K562 (cell line): ENCODE measurements at regions not wholly inside any gene's neighbourhood (a gene's known extent, or its start where the extent isn't known, plus 50 kb on each side); places are given as distances from the start of the nearest gene placed in this dataset.

Experiments used
- ATAC-seq: fragments of 200-7000 bp; cut with Tn5 transposase; 3 replicates; pipeline ENCODE4 v1.9.1; 2020; ENCODE audit warnings: moderate library complexity
- BruUV-seq: library from RNA; stranded (reverse); fragments of 400-500 nt; replicated peaks from 2 replicates; lab custom pipeline; 2021; lab: Mats Ljungman, UMichigan
- CTCF ChIA-PET: fragments of 300-600 bp; formaldehyde crosslinking; extraction: SDS; loops from one replicate; lab custom pipeline; 2021; ENCODE audit warnings: low intra/inter-chr PET ratio; lab: Yijun Ruan, JAX
- POLR2A ChIA-PET: fragments of 300-600, 350-650 bp; sonication (Branson Sonifier 250); formaldehyde crosslinking; extraction: SDS; loops from one replicate; lab custom pipeline; 2021; ENCODE audit warnings: antibody characterized with exemption, inconsistent platforms; lab: Yijun Ruan, JAX
- DNase-seq, 4 experiments: peaks; one replicate each; pipeline versions ENCODE4 v3.0.0 to v3.0.0-alpha.2; 2011 to 2018; ENCODE audit warnings: low spot score in 3 of 4, mixed read lengths in 3 of 4; ENCODE audit errors: extremely low read depth in 1 of 4
- FAIRE-seq: peaks from 2 replicates; lab custom pipeline; 2011; peaks lifted over from hg19 to GRCh38; lab: Jason Lieb, UNC
- H2AFZ ChIP-seq: 2 replicates; pipeline ENCODE4 v1.6.0; 2011; ENCODE audit warnings: low read depth, low read length, control low read depth, inconsistent platforms
- H3K27ac ChIP-seq: fragments of 200-600 bp; 3 replicates; pipeline ENCODE4 v1.8.0; 2011; ENCODE audit warnings: low read depth, mild to moderate bottlenecking, control low read depth, inconsistent platforms, low read length, moderate library complexity, mixed read lengths; ENCODE audit errors: extremely low read depth
- H3K27me3 ChIP-seq, 2 experiments: fragments of 300-600 bp in 1 of 2; 2 replicates in 1 of 2; 3 replicates in 1 of 2; pipeline versions ENCODE4 v1.6.0 to v1.8.0; 2011; ENCODE audit warnings: inconsistent platforms in 2 of 2, low read length in 2 of 2, mild to moderate bottlenecking in 1 of 2, mixed read lengths in 1 of 2, moderate library complexity in 1 of 2; ENCODE audit not compliant: control insufficient read depth in 2 of 2, insufficient read depth in 2 of 2
- H3K36me3 ChIP-seq: fragments of 300-600 bp; 3 replicates; pipeline ENCODE4 v1.8.0; 2011; ENCODE audit warnings: mild to moderate bottlenecking, low read length, inconsistent platforms; ENCODE audit not compliant: control insufficient read depth, insufficient read depth
- H3K4me1 ChIP-seq, 2 experiments: fragments of 200-600 bp in 1 of 2; replicated peaks in 1 of 2; 2 replicates in 1 of 2; 3 replicates in 1 of 2; pipeline versions ENCODE4 v1.5.1 to v1.8.0; 2011; ENCODE audit warnings: inconsistent platforms in 2 of 2, low read length in 2 of 2, mild to moderate bottlenecking in 1 of 2, mixed read lengths in 1 of 2, moderate library complexity in 1 of 2; ENCODE audit not compliant: control insufficient read depth in 2 of 2, insufficient read depth in 2 of 2
- H3K4me2 ChIP-seq: 2 replicates; pipeline ENCODE4 v1.6.1; 2011; ENCODE audit warnings: low read length, control low read depth, inconsistent platforms, mixed read lengths; ENCODE audit not compliant: insufficient read depth
- H3K4me3 ChIP-seq: fragments of 200-600 bp; sonication (generic), shearing (Covaris generic); 2 replicates; pipeline ENCODE4 v1.5.1; 2016; ENCODE audit warnings: control low read depth, inconsistent platforms
- H3K79me2 ChIP-seq: fragments of 200-600 bp; 3 replicates; pipeline ENCODE4 v1.8.0; 2011; ENCODE audit warnings: low read length, inconsistent platforms; ENCODE audit not compliant: control insufficient read depth, insufficient read depth
- H3K9ac ChIP-seq, 2 experiments: 2 replicates each; pipeline versions ENCODE4 v1.6.0 to v1.6.1; 2011; ENCODE audit warnings: low read depth in 2 of 2, low read length in 2 of 2, control low read depth in 1 of 2, inconsistent platforms in 1 of 2, mild to moderate bottlenecking in 1 of 2, mixed read lengths in 1 of 2; ENCODE audit not compliant: insufficient read depth in 1 of 2
- H3K9me1 ChIP-seq: one replicate; pipeline ENCODE4 v1.6.0; 2011; ENCODE audit warnings: inconsistent platforms, mild to moderate bottlenecking, low read length, moderate library complexity; ENCODE audit not compliant: control insufficient read depth, insufficient read depth
- H3K9me3 ChIP-seq: replicated peaks from 2 replicates; pipeline ENCODE4 v1.5.1; 2011; ENCODE audit warnings: low read depth, low read length, inconsistent platforms; ENCODE audit not compliant: control insufficient read depth, insufficient read depth
- H4K20me1 ChIP-seq: replicated peaks from 2 replicates; pipeline ENCODE4 v1.6.1; 2011; ENCODE audit warnings: low read length, inconsistent platforms, mixed read lengths; ENCODE audit not compliant: control insufficient read depth, insufficient read depth
- BCOR ChIP-seq: fragments of 450-650 bp; IDR thresholded peaks from 2 replicates; pipeline ENCODE4 v1.6.1; 2016
- DIDO1 ChIP-seq: fragments of 450-650 bp; IDR thresholded peaks from 2 replicates; pipeline ENCODE4 v1.6.1; 2016; ENCODE audit warnings: low read depth, missing biosample characterization, missing genetic modification characterization
- HNRNPL ChIP-seq: fragments of 200-400 bp; formaldehyde crosslinking; IDR thresholded peaks from 2 replicates; pipeline ENCODE4 v1.6.1; 2017; ENCODE audit warnings: low read depth, mild to moderate bottlenecking, low read length
- NCOA4 ChIP-seq: fragments of 450-650 bp; IDR thresholded peaks from 2 replicates; pipeline ENCODE4 v1.6.1; 2018; ENCODE audit warnings: mild to moderate bottlenecking; ENCODE audit not compliant: partially characterized antibody
- PTTG1 ChIP-seq: fragments of 450-650 bp; IDR thresholded peaks from 2 replicates; pipeline ENCODE4 v1.6.1; 2016; ENCODE audit warnings: low read depth, mild to moderate bottlenecking, missing genetic modification characterization, missing compliant biosample characterization
- RAD21 ChIP-seq, 2 experiments: fragments of 250-450 bp in 1 of 2; fragments of 450-650 bp in 1 of 2; sonication (Bioruptor Pico) in 1 of 2; formaldehyde crosslinking in 1 of 2; IDR thresholded peaks in 1 of 2; conservative IDR thresholded peaks in 1 of 2; 2 replicates each; pipeline versions ENCODE4 v1.4.0 to v1.8.0; 2020 to 2022; ENCODE audit warnings: mild to moderate bottlenecking in 2 of 2, moderate library complexity in 1 of 2
- SNRNP70 ChIP-seq: fragments of 200-400 bp; formaldehyde crosslinking; optimal IDR thresholded peaks from 2 replicates; pipeline ENCODE3; 2017; ENCODE audit warnings: low read depth, low read length
- TCF7L2 ChIP-seq: fragments of 150-350 bp; IDR thresholded peaks from 2 replicates; pipeline ENCODE4 v1.6.1; 2016; ENCODE audit warnings: low read depth, mild to moderate bottlenecking, low read length, moderate library complexity
- ZC3H4 ChIP-seq: sonication (generic); formaldehyde crosslinking; IDR thresholded peaks from 2 replicates; pipeline ENCODE4 v1.9.0; 2021; ENCODE audit warnings: missing genetic modification reagents, borderline replicate concordance
- ZNF274 ChIP-seq: IDR thresholded peaks from 2 replicates; pipeline ENCODE4 v1.6.1; 2011; ENCODE audit warnings: low read depth, mild to moderate bottlenecking, low read length, moderate library complexity, borderline replicate concordance
- ZNF324 ChIP-seq: fragments of 250-450 bp; sonication (Bioruptor Pico); IDR thresholded peaks from 2 replicates; pipeline ENCODE4 v1.4.0; 2020; ENCODE audit warnings: mild to moderate bottlenecking
- ZNF445 ChIP-seq: fragments of 250-450 bp; sonication (Bioruptor Pico); IDR thresholded peaks from 2 replicates; pipeline ENCODE4 v1.4.0; 2020; ENCODE audit warnings: low read depth, mild to moderate bottlenecking, moderate library complexity
- WGBS: fragments of 100-300 bp; shearing (Covaris generic); methylation state at CpG from one replicate; pipeline ENCODE4 v1.1.6; 2016; ENCODE audit warnings: low coverage, mixed read lengths; ENCODE audit not compliant: insufficient coverage; ENCODE audit errors: missing lambda C conversion rate; 5-methylcytosine and 5-hydroxymethylcytosine counted together
- in situ Hi-C: fragments of 300-500 bp; cut with MboI; formaldehyde crosslinking; loops from 4 replicates; pipeline ENCODE4 v1.15.0; 2018; ENCODE audit warnings: inconsistent platforms, mixed read lengths
- intact Hi-C: fragments of 100-400 bp; cut with micrococcal nuclease; formaldehyde crosslinking; loops from 2 replicates; pipeline ENCODE4 v1.14.2; 2022
- TF ChIP-seq, protein P1 (sequence below): fragments of 450-650 bp; IDR thresholded peaks from 2 replicates; pipeline ENCODE4 v1.6.1; 2016
- TF ChIP-seq, protein P2 (sequence below), 3 experiments: fragments of 200-800 bp in 1 of 3; sonication (Bioruptor generic) in 1 of 3; sonication (generic) in 1 of 3; formaldehyde crosslinking in 1 of 3; IDR thresholded peaks; 2 replicates each; pipeline versions ENCODE4 v1.6.1 to v1.8.0; 2016 to 2022; ENCODE audit warnings: mild to moderate bottlenecking in 2 of 3, missing compliant biosample characterization in 2 of 3, missing genetic modification characterization in 2 of 3, missing genetic modification reagents in 1 of 3
- TF ChIP-seq, protein P3 (sequence below): fragments of 450-650 bp; IDR thresholded peaks from one replicate; pipeline ENCODE4 v1.6.1; 2018; ENCODE audit warnings: mild to moderate bottlenecking, moderate library complexity; ENCODE audit not compliant: partially characterized antibody
- TF ChIP-seq, protein P4 (sequence below), 2 experiments: fragments of 450-650 bp; IDR thresholded peaks; 2 replicates each; pipeline ENCODE4 v1.6.1; 2018; ENCODE audit warnings: mild to moderate bottlenecking in 2 of 2, low read depth in 1 of 2; ENCODE audit not compliant: partially characterized antibody in 2 of 2

DNA sequence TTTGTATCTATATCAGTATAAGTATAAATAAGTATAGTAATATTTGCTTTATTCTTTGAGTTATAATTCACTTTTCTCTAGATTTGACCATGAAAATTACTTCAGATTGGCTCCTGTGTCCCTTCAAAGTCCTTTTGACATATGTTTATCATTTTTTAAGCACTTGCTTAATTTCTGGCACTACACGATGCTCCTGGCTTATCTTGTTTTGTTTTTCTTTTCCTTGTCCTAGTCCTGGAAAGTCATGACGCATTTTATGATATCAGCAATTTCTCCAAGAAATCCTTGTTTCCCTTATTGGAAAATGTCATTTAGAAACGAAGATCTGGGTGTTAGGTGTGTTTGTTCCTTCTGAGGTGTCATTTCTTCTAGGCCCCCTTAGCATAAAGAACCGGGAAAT lies 226.5 kb downstream of the POU4F1 start:
- in situ Hi-C loops: no loop called here
- Histone ChIP-seq H3K4me1 (no peaks in the 10 kb centered on the region), H3K36me3 (no peaks in the 10 kb centered on the region), H3K9me1 (no peaks in the 10 kb centered on the region), H3K4me2 (no peak overlapping the region), H4K20me1 (no peaks in the 10 kb centered on the region), H3K9ac (no peak overlapping the region), H3K27ac (no peak overlapping the region), H2AFZ (no peak overlapping the region), H3K4me3 (no peak overlapping the region), H3K79me2 (no peaks in the 10 kb centered on the region), H3K27me3 (no peaks in the 10 kb centered on the region), H3K9me3 (no peaks in the 10 kb centered on the region)
- ChIA-PET POLR2A (no interaction called here), CTCF (no interaction called here)
- DNase-seq (no peak), FAIRE-seq (no peak), ATAC-seq (no peak)
- BruUV-seq: no TSS peak
- intact Hi-C loops: no loop called here
- 5% methylated on average over 3 of the region's 4 CpGs for WGBS
- TF ChIP-seq NCOA4: no peak
- no peak for TF ChIP-seq ZNF445
- no peak for TF ChIP-seq ZNF324
- TF ChIP-seq, protein P1, sequence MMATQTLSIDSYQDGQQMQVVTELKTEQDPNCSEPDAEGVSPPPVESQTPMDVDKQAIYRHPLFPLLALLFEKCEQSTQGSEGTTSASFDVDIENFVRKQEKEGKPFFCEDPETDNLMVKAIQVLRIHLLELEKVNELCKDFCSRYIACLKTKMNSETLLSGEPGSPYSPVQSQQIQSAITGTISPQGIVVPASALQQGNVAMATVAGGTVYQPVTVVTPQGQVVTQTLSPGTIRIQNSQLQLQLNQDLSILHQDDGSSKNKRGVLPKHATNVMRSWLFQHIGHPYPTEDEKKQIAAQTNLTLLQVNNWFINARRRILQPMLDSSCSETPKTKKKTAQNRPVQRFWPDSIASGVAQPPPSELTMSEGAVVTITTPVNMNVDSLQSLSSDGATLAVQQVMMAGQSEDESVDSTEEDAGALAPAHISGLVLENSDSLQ: no peak
- no peak for TF ChIP-seq ZNF274
- TF ChIP-seq RAD21 (CRISPR knock-in tag; conservative IDR thresholded peaks at IDR 0.05 in 1 of 2, IDR thresholded peaks at IDR 0.05 in 1 of 2): no peak
- TF ChIP-seq ZC3H4: no peak
- TF ChIP-seq HNRNPL: no peak
- TF ChIP-seq PTTG1 (tag): no peak
- TF ChIP-seq BCOR: no peak
- TF ChIP-seq SNRNP70: no peak
- TF ChIP-seq, protein P2, sequence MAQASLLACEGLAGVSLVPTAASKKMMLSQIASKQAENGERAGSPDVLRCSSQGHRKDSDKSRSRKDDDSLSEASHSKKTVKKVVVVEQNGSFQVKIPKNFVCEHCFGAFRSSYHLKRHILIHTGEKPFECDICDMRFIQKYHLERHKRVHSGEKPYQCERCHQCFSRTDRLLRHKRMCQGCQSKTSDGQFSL (CRISPR knock-in tag; IDR thresholded peaks at IDR 0.05): no peak
- TF ChIP-seq, protein P2 (tag; IDR thresholded peaks at IDR 0.05): no peak
- TF ChIP-seq TCF7L2: no peak
- TF ChIP-seq, protein P3, sequence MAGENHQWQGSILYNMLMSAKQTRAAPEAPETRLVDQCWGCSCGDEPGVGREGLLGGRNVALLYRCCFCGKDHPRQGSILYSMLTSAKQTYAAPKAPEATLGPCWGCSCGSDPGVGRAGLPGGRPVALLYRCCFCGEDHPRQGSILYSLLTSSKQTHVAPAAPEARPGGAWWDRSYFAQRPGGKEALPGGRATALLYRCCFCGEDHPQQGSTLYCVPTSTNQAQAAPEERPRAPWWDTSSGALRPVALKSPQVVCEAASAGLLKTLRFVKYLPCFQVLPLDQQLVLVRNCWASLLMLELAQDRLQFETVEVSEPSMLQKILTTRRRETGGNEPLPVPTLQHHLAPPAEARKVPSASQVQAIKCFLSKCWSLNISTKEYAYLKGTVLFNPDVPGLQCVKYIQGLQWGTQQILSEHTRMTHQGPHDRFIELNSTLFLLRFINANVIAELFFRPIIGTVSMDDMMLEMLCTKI: no peak
- TF ChIP-seq DIDO1 (tag): no peak
- TF ChIP-seq, protein P4, sequence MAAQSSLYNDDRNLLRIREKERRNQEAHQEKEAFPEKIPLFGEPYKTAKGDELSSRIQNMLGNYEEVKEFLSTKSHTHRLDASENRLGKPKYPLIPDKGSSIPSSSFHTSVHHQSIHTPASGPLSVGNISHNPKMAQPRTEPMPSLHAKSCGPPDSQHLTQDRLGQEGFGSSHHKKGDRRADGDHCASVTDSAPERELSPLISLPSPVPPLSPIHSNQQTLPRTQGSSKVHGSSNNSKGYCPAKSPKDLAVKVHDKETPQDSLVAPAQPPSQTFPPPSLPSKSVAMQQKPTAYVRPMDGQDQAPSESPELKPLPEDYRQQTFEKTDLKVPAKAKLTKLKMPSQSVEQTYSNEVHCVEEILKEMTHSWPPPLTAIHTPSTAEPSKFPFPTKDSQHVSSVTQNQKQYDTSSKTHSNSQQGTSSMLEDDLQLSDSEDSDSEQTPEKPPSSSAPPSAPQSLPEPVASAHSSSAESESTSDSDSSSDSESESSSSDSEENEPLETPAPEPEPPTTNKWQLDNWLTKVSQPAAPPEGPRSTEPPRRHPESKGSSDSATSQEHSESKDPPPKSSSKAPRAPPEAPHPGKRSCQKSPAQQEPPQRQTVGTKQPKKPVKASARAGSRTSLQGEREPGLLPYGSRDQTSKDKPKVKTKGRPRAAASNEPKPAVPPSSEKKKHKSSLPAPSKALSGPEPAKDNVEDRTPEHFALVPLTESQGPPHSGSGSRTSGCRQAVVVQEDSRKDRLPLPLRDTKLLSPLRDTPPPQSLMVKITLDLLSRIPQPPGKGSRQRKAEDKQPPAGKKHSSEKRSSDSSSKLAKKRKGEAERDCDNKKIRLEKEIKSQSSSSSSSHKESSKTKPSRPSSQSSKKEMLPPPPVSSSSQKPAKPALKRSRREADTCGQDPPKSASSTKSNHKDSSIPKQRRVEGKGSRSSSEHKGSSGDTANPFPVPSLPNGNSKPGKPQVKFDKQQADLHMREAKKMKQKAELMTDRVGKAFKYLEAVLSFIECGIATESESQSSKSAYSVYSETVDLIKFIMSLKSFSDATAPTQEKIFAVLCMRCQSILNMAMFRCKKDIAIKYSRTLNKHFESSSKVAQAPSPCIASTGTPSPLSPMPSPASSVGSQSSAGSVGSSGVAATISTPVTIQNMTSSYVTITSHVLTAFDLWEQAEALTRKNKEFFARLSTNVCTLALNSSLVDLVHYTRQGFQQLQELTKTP (IDR thresholded peaks at IDR 0.05; ENCODE audit: low read depth in 1 of 2, partially characterized antibody in 2 of 2): no peak
